GM18498 (cell line): ENCODE measurements at regions not wholly inside any gene's neighbourhood (a gene's known extent, or its start where the extent isn't known, plus 50 kb on each side); places are given as distances from the start of the nearest gene placed in this dataset.
"Not testable (repeated sequence)": the region's sequence is repeated elsewhere in the genome, so short reads cannot be mapped to it uniquely, and the experiment has no call there.

Source experiments
- ATAC-seq: cut with Tn5 transposase; IDR thresholded peaks from one replicate; pipeline ENCODE4 v1.9.1; 2021; ENCODE audit warnings: mild to moderate bottlenecking, moderate library complexity; ENCODE audit not compliant: unreplicated experiment

- no peak for ATAC-seq
Measured at GRCh38 chr15:26037369-26037768, 174.2 kb upstream of the ATP10A start.

DNA sequence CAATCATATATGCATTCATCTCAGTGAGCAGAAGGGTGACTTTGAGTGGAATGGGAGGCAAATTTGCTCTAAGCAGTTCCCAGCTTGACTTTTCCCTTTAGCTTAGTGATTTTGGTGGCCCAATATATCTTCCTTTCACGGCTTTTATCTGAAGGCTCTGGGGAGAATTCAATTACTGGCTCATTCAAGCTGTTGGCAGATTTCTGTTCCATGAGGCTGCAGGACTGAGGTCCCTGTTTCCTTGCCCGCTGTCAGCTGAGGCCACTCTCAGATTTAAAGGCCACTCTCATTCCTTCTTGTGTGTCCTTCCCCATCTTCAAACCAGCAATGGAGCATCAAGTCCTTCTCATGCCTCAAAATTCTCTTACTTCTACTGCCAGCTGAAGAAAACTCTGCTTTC, 170.4 kb upstream of the ATP10A start:
- ATAC-seq = no peak

- ATAC-seq = no peak
Measured at GRCh38 chr15:26032162-26032846, 169.2 kb upstream of the ATP10A start.

GRCh38 chr15:26029586-26029985, 166.5 kb upstream of the ATP10A start:
- ATAC-seq = not testable (repeated sequence)

GRCh38 chr15:26029146-26029545, 166.0 kb upstream of the ATP10A start:
- ATAC-seq = no peak

GRCh38 chr15:26028086-26028740, 165.1 kb upstream of the ATP10A start:
- no peak for ATAC-seq

- not testable (repeated sequence) for ATAC-seq
Measured at GRCh38 chr15:26026671-26027070, 163.5 kb upstream of the ATP10A start.

GRCh38 chr15:26024241-26024640, 161.1 kb upstream of the ATP10A start:
- ATAC-seq = no peak

GRCh38 chr15:26023691-26024090, 160.6 kb upstream of the ATP10A start:
- ATAC-seq = no peak

DNA sequence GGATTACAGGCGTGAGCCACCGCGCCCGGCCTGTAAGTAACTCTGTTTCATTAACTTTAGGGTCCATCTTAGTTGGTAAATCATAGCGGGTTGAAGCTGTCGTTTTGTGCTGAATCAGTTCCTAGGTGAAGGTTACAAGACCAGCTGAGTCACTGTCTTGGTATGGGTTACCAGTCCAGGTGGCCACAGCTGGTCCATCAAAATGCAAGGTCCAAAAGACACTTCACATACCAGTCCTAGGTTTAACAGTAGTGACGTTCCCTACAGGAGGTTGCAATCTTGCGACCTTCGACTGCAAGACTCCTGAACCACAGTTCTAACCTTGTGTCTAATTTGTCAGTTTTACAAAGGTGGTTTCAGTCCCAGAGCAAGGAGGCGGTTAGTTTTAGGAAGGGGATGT, 160.1 kb upstream of the ATP10A start:
- no peak for ATAC-seq

DNA sequence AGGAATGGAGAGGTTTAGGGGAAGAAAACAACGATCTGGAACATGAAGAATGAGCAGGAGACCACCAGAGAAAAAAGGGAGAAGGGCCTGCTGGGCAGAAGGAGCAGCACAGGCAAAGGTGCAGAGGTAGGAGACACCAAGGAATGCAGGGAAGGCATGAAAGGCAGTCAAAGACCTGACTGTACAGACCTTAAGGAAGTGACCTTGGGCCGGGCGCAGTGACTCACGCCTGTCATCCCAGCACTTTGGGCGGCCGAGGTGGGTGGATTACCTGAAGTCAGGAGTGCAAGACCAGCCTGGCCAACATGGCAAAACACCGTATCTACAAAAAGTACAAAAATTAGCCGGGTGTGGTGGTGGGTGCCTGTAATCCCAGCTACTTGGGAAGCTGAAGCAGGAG, 157.7 kb upstream of the ATP10A start:
- ATAC-seq = no peak

DNA sequence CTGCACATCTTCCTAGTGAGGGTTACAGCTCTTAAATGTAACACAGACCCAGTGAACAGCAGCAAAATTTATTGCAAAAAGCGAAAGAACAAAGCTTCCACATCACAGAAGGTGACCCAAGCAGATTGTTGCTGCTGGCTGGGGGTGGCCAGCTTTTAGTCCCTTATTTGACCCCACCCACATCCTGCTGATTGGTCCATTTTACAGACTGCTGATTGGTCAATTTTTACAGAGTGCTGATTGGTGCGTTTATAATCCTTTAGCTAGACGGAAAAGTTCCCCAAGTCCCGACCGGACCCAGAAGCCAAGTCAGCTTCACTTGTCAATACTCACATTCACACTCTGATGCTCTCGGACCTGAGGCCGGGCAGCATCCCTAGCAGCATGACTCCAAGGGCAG, 154.5 kb upstream of the ATP10A start:
- no peak for ATAC-seq

GRCh38 chr15:26015516-26016075, 152.5 kb upstream of the ATP10A start:
- ATAC-seq = no peak

DNA sequence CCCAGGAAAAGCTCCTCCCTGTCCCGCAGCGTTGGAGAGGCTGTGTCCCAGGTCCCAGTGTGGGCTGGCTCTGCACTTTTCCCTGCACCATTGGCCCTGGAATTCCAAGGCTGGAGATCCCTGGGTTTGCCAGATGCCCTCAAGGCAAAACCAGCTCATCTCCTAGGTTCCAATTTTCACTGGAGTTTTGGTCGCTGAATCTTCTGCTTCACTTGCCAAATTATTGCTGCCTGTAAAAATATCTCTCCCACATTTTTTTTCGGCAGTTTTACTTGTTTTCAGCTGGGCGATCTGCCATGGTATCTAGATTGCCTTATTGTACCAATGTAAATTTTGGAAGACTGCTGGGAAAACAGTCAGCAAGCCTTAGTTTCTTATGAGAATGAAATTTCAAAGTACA, 150.9 kb upstream of the ATP10A start:
- ATAC-seq = no peak

DNA sequence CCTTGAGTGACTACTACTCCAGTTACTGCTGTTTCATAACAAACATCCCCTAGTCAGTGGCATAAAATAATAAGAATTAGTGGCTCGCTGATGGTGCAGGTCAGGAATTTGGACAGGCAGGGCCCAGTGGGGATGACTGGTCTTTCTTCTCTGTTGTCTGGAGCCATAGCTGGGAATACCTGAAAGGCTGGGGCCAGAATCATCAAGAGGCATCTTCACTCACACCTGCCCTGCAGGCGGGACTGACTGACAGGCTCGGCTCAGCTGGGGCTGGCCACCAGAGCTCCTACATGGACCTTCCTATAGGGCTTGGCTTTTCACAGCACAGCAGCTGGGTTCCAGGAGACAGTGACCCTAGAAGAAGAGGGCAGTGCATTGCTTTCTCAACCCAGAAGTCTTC, 148.8 kb upstream of the ATP10A start:
- ATAC-seq = no peak

- no peak for ATAC-seq
Measured at GRCh38 chr15:26007151-26007550, 144.0 kb upstream of the ATP10A start.

DNA sequence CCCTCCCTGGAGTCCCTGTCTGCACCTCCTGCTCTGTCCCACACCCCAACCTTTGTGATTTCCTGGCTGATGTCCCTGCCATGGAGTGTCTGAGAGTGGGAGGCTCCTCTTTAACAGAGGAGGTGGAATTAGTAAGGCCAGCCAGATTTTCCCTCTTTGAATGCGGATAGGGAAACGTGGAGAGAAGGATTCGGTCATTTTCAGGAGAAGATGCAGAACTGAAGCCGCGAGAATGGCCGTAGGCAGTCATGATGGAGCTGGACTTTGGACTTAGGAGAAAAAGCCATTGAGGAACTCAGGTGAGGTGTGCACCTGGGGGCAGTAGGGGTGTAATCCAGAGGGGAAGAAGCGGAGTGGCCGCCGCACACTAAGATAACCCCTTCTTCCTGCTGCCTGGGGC, 138.1 kb upstream of the ATP10A start:
- ATAC-seq = no peak

GRCh38 chr15:25993506-25993905, 130.4 kb upstream of the ATP10A start:
- no peak for ATAC-seq

- ATAC-seq = no peak
Measured at GRCh38 chr15:25990220-25990619, 127.1 kb upstream of the ATP10A start.

- no peak for ATAC-seq
Measured at GRCh38 chr15:25989327-25989726, 126.2 kb upstream of the ATP10A start.

GRCh38 chr15:25988716-25989115, 125.6 kb upstream of the ATP10A start:
- ATAC-seq = not testable (repeated sequence)

DNA sequence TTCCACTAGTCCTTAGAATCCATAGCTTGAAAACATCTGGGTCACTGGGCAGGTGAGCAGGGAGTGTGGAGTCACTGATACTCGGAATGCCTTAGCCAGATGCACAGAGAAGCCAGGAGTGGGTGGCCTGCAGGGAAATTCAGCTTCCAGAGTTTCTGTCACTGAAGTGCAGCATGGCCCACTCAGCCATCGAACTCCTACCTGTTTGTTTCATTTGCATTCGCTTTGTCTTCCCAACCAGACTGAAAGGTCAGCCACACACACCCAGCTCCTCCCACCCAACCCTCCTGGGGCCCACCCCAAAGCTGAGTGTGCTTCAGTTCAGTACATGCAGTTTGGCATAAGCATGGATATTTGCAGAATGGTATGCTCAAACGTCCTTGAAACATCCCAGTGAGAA, 124.5 kb upstream of the ATP10A start:
- no peak for ATAC-seq
